Sigmoid colon (tissue), 6 donors: ENCODE measurements at regions not wholly inside any gene's neighbourhood (a gene's known extent, or its start where the extent isn't known, plus 50 kb on each side); places are given as distances from the start of the nearest gene placed in this dataset.

Source experiments
- DNase-seq: peaks from one replicate; pipeline ENCODE4 v3.0.0-alpha.2; 2019
- H3K27ac ChIP-seq, 4 donors: fragments of 200-600 bp; sonication (generic); one replicate each; pipeline ENCODE4 v1.5.1; 2016 to 2019; ENCODE audit warnings: mild to moderate bottlenecking in 1 of 4
- H3K27me3 ChIP-seq, 3 donors: fragments of 200-600 bp; sonication (generic); one replicate each; pipeline ENCODE4 v1.5.1; 2019; ENCODE audit warnings: mild to moderate bottlenecking in 1 of 3
- H3K36me3 ChIP-seq, 4 donors: fragments of 200-600 bp; sonication (generic); one replicate each; pipeline ENCODE4 v1.5.1; 2016 to 2019
- H3K4me1 ChIP-seq, 4 donors: fragments of 200-600 bp; sonication (generic); one replicate each; pipeline ENCODE4 v1.5.1; 2017 to 2019
- H3K4me3 ChIP-seq, 4 donors: fragments of 200-600 bp; sonication (generic); one replicate each; pipeline ENCODE4 v1.5.1; 2017 to 2019; ENCODE audit warnings: mild to moderate bottlenecking in 2 of 4, moderate library complexity in 1 of 4
- H3K9me3 ChIP-seq, 4 donors: fragments of 200-600 bp in 3 of 4; sonication (generic) in 3 of 4; one replicate each; pipeline versions ENCODE4 v1.5.1 to v1.6.1; 2013 to 2019
- EP300 ChIP-seq, 4 donors: sonication (generic); formaldehyde crosslinking; IDR thresholded peaks; one replicate each; pipeline ENCODE4 v1.6.1; 2017; ENCODE audit warnings: antibody characterized with exemption in 4 of 4
- POLR2A ChIP-seq, 2 donors: fragments of 450-650 bp; IDR thresholded peaks; one replicate each; pipeline ENCODE4 v1.6.1; 2016; ENCODE audit warnings: antibody characterized with exemption in 2 of 2, mild to moderate bottlenecking in 2 of 2, moderate library complexity in 2 of 2
- POLR2AphosphoS5 ChIP-seq, 4 donors: sonication (generic); formaldehyde crosslinking; IDR thresholded peaks; one replicate each; pipeline ENCODE4 v1.6.1; 2017; ENCODE audit warnings: antibody characterized with exemption in 4 of 4
- WGBS, 2 donors: extraction: QIAGEN DNeasy Blood & Tissue Kit; methylation state at CpG; one replicate each; pipeline ENCODE4 v1.1.7; 2013; 5-methylcytosine and 5-hydroxymethylcytosine counted together
- intact Hi-C: fragments of 100-400 bp; cut with DNase I; formaldehyde crosslinking; loops from one replicate; pipeline ENCODE4 v1.15.1; 2023
- TF ChIP-seq, protein P1 (sequence below), 4 experiments: fragments of 450-650 bp in 3 of 4; fragments of 200-600 bp in 1 of 4; IDR thresholded peaks; one replicate each; pipeline ENCODE4 v1.5.1; 2016 to 2019; ENCODE audit warnings: antibody characterized with exemption in 4 of 4, mild to moderate bottlenecking in 3 of 4, moderate library complexity in 2 of 4
- donor health status: healthy with polysubstance abuse.
- donor health status: healthy.

DNA sequence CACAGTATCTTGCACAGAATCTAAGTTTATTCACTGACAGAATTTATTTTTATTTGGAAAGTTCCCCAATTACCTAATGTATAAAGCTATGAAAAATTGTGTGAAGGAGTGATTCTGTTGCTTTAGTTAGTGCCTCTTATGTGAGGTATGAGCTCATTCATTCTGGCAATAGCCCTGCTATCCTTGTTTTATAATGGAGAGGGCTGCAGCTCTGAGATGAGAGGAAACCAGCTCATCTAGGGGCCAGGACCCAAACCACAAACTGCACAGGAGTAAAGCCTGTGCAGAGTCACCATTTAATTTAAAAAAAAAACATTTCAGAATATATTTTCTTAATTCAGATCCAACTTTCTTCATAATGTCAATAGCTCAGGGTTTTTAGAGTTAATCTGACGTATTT lies 383.0 kb downstream of the TMEM182 start:
- H3K36me3 ChIP-seq = no peaks in the 10 kb centered on the region
- intact Hi-C loops = no loop called here
- H3K27me3 ChIP-seq = no peaks in the 10 kb centered on the region
- no peak overlapping the region for H3K4me3 ChIP-seq
- TF ChIP-seq POLR2A (IDR thresholded peaks at IDR 0.05) (no peak), EP300 (IDR thresholded peaks at IDR 0.05) (no peak), POLR2AphosphoS5 (IDR thresholded peaks at IDR 0.05) (no peak)
- TF ChIP-seq, protein P1, sequence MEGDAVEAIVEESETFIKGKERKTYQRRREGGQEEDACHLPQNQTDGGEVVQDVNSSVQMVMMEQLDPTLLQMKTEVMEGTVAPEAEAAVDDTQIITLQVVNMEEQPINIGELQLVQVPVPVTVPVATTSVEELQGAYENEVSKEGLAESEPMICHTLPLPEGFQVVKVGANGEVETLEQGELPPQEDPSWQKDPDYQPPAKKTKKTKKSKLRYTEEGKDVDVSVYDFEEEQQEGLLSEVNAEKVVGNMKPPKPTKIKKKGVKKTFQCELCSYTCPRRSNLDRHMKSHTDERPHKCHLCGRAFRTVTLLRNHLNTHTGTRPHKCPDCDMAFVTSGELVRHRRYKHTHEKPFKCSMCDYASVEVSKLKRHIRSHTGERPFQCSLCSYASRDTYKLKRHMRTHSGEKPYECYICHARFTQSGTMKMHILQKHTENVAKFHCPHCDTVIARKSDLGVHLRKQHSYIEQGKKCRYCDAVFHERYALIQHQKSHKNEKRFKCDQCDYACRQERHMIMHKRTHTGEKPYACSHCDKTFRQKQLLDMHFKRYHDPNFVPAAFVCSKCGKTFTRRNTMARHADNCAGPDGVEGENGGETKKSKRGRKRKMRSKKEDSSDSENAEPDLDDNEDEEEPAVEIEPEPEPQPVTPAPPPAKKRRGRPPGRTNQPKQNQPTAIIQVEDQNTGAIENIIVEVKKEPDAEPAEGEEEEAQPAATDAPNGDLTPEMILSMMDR (IDR thresholded peaks at IDR 0.05) = no peak
- H3K9me3 ChIP-seq = no peaks in the 10 kb centered on the region
- WGBS, 2 donors = 0 to 92% methylated on average over 1 of the region's 1 CpG
- H3K4me1 ChIP-seq = no peaks in the 10 kb centered on the region
- DNase-seq = no peak
- no peak overlapping the region for H3K27ac ChIP-seq

DNA sequence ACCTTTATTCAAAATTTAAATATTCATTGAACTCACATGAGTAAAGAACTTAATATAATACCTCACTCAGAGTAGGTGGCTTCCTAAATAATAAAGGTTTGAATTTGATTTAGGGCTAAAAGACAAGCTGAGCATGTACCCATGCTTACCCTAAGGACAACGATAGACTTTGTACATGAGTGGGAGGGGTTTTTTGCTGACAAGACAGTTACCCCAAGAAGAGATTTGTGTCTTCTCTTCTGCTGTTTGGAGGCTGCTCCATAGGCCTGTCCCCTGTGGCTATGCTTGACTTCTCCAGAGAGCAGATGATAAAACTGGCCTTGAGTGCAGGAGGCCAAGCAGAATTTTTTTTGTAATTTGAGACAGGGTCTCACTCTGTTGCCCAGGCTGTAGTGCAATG lies 383.9 kb downstream of the TMEM182 start:
- DNase-seq = no peak
- H3K9me3 ChIP-seq = no peaks in the 10 kb centered on the region
- no peaks in the 10 kb centered on the region for H3K36me3 ChIP-seq
- TF ChIP-seq POLR2AphosphoS5 (IDR thresholded peaks at IDR 0.05) (no peak), POLR2A (IDR thresholded peaks at IDR 0.05) (no peak), EP300 (IDR thresholded peaks at IDR 0.05) (no peak)
- TF ChIP-seq, protein P1 (IDR thresholded peaks at IDR 0.05) = no peak
- WGBS, 2 donors = 88 to 90% methylated on average over 1 of the region's 1 CpG
- no peaks in the 10 kb centered on the region for H3K4me1 ChIP-seq
- no peak overlapping the region for H3K27ac ChIP-seq
- H3K4me3 ChIP-seq = no peak overlapping the region
- intact Hi-C loops = no loop called here
- no peaks in the 10 kb centered on the region for H3K27me3 ChIP-seq

DNA sequence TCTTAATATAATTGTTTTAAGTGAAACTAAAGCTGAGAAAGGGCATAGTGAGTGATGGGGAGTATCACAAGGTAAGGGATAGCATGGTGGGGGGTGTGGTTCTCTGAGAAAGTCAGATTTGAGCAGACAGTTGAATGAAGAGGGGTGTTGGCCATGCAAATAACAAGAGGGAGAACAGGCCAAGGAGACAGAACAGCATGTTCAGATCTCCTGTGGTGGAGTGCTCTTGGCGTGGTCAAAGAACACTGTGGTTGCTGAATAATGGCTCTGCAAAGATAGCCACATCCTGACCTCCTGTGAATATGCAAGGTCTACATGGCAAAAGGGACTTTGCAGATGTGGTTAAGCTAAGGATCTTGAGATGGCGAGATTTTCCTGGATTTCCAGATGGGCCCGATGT lies 389.2 kb downstream of the TMEM182 start:
- intact Hi-C loops = no loop called here
- no peak overlapping the region for H3K4me3 ChIP-seq
- no peak overlapping the region for H3K27ac ChIP-seq
- no peaks in the 10 kb centered on the region for H3K9me3 ChIP-seq
- no peak for DNase-seq
- no peaks in the 10 kb centered on the region for H3K4me1 ChIP-seq
- no peak for TF ChIP-seq POLR2AphosphoS5 (IDR thresholded peaks at IDR 0.05)
- TF ChIP-seq POLR2A (IDR thresholded peaks at IDR 0.05) = no peak
- no peaks in the 10 kb centered on the region for H3K27me3 ChIP-seq
- WGBS, 2 donors = 88 to 91% methylated on average over 3 of the region's 3 CpGs
- H3K36me3 ChIP-seq = no peaks in the 10 kb centered on the region

DNA sequence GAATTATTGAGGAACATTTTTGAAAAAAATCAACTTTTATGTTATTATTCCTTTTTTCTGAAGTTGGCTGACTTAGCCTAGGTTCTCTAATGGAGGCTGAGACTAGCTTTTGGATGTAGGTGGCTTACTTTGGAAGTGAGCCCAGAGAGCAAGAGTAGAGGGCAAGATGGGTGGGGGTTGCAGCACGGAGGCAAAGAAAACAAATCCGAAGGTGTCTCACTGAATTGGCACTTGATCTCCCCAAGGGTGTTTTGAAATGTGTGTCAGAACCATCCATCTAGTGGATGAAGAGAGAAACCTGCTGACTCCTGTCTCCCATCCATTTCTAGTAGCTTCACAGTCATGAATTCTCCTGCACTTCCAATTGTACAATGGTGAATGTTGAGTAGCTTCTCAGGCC lies 390.7 kb downstream of the TMEM182 start:
- TF ChIP-seq POLR2A (IDR thresholded peaks at IDR 0.05) (no peak), POLR2AphosphoS5 (IDR thresholded peaks at IDR 0.05) (no peak), EP300 (IDR thresholded peaks at IDR 0.05) (no peak)
- TF ChIP-seq, protein P1 (IDR thresholded peaks at IDR 0.05) = no peak
- Histone ChIP-seq H3K27me3 (no peaks in the 10 kb centered on the region), H3K4me3 (no peak overlapping the region), H3K4me1 (no peaks in the 10 kb centered on the region), H3K9me3 (no peaks in the 10 kb centered on the region), H3K27ac (no peak overlapping the region), H3K36me3 (no peaks in the 10 kb centered on the region)
- intact Hi-C loops = no loop called here
- DNase-seq = no peak
- WGBS, 2 donors = 63 to 81% methylated on average over 2 of the region's 2 CpGs

DNA sequence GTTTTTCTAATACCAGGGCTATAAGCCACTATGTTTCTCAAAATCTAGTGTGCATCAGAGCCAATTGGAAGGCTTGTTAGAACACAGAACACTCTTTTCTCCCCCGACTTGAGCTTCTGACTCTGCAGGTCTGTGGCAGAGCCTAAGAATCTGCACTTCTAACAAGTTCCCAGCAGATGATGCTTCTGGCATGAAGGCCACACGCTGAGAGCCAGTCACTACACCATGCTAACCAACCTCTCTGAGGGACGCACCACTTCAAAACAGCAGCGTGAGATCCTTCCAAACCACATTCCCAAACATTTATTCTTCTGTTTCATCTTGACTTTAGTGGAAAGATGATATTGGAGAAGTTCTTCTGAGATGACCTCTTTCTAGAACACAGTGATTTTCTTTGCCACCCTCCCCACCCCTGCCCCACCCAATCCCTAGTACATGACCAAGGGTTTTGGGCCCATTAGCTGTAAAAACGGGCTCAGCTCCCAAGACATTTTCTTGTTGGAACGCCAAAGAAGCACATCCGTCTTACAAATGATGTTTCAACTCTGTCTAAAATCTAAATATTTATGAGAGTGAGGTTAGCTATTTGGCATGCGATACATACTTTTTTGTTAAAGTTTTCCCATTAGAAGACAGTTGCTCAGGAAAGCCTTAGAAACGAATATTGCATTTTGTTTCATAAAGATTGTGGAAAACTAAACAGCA lies 391.9 kb downstream of the TMEM182 start:
- no peak overlapping the region for H3K27ac ChIP-seq
- TF ChIP-seq POLR2A (IDR thresholded peaks at IDR 0.05) (no peak), POLR2AphosphoS5 (IDR thresholded peaks at IDR 0.05) (no peak), EP300 (IDR thresholded peaks at IDR 0.05) (no peak)
- TF ChIP-seq, protein P1 (IDR thresholded peaks at IDR 0.05) = no peak
- 69 to 82% methylated on average over 9 of the region's 9 CpGs for WGBS, 2 donors

More for the DNA sequence above, 391.9 kb downstream of the TMEM182 start:
- Histone ChIP-seq H3K27me3 (no peaks in the 10 kb centered on the region), H3K4me1 (no peaks in the 10 kb centered on the region), H3K36me3 (no peaks in the 10 kb centered on the region), H3K9me3 (no peaks in the 10 kb centered on the region), H3K4me3 (no peak overlapping the region)
- no peak for DNase-seq
- intact Hi-C loops = no loop called here
